ENCODE measurements at regions not wholly inside any gene's neighbourhood (a gene's known extent, or its start where the extent isn't known, plus 50 kb on each side); places are given as distances from the start of the nearest gene placed in this dataset.

DNA sequence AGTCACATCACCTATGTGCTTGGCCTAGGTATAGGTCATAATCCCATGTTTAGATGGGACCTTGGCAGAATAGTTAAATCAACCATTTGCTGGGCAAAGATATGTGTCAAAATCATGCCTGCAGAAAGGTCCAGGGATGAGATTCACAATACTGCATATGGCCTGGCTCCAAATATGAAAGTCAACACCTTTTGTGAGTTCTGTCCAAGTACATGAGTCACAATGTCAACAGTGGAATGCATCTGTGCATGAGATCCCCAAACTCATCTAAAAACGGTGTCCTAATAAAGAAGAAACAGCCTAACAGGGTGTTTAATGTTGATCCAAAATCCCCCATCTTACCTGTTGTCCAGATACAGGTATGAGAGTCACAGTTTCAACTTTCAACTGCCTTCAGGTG lies 1847.5 kb downstream of the TP53TG3F start:
- TF ChIP-seq, protein P1, sequence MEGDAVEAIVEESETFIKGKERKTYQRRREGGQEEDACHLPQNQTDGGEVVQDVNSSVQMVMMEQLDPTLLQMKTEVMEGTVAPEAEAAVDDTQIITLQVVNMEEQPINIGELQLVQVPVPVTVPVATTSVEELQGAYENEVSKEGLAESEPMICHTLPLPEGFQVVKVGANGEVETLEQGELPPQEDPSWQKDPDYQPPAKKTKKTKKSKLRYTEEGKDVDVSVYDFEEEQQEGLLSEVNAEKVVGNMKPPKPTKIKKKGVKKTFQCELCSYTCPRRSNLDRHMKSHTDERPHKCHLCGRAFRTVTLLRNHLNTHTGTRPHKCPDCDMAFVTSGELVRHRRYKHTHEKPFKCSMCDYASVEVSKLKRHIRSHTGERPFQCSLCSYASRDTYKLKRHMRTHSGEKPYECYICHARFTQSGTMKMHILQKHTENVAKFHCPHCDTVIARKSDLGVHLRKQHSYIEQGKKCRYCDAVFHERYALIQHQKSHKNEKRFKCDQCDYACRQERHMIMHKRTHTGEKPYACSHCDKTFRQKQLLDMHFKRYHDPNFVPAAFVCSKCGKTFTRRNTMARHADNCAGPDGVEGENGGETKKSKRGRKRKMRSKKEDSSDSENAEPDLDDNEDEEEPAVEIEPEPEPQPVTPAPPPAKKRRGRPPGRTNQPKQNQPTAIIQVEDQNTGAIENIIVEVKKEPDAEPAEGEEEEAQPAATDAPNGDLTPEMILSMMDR (IDR thresholded peaks at IDR 0.05; ENCODE audit: insufficient read depth, low read depth, low read length), result no peak
- TF ChIP-seq EZH2 (IDR thresholded peaks at IDR 0.05; ENCODE audit: insufficient read depth, low read length), result no peak

Measured in astrocyte (in vitro differentiated cells and primary cell).